ENCODE measurements at regions not wholly inside any gene's neighbourhood (a gene's known extent, or its start where the extent isn't known, plus 50 kb on each side); places are given as distances from the start of the nearest gene placed in this dataset.

- ATAC-seq = no peak
Observed at GRCh38 chr7:19851504-19851903, 78.1 kb upstream of the TMEM196 start.

- no peak for ATAC-seq
Observed at GRCh38 chr7:19834566-19834965, 61.1 kb upstream of the TMEM196 start.

GRCh38 chr7:19830604-19831003 is 57.2 kb upstream of the TMEM196 start:
- no peak for ATAC-seq

Data from activated CD4-positive, CD25-positive, alpha-beta regulatory T cell treated with anti-CD3 and anti-CD28 coated beads, Interleukin-2, amount 50 U/mL, for 24 hours (primary cell).